IMR-90 (cell line): ENCODE measurements at regions not wholly inside any gene's neighbourhood (a gene's known extent, or its start where the extent isn't known, plus 50 kb on each side); places are given as distances from the start of the nearest gene placed in this dataset.

Source experiments
- ATAC-seq: fragments of 200-7000 bp; cut with Tn5 transposase; 2 replicates; pipeline ENCODE4 v1.9.1; 2020; ENCODE audit warnings: low read depth, mild to moderate bottlenecking, moderate library complexity
- BruUV-seq: library from RNA; stranded (reverse); fragments of 400-500 nt; replicated peaks from 2 replicates; lab custom pipeline; 2021; lab: Mats Ljungman, UMichigan
- CTCF ChIA-PET: fragments of 300-600 bp; formaldehyde crosslinking; extraction: SDS; loops from one replicate; lab custom pipeline; 2021; ENCODE audit warnings: antibody characterized with exemption; lab: Yijun Ruan, JAX
- POLR2A ChIA-PET: fragments of 300-600 bp; sonication (Branson Sonifier 250); formaldehyde crosslinking; loops from one replicate; lab custom pipeline; 2022; ENCODE audit warnings: antibody characterized with exemption; ENCODE audit not compliant: unreplicated experiment; lab: Charles Lee
- DNase-seq: peaks from one replicate; pipeline ENCODE4 v3.0.0; 2013
- H2AFZ ChIP-seq: replicated peaks from 2 replicates; pipeline ENCODE3; 2013; ENCODE audit warnings: low read length, mild to moderate bottlenecking; ENCODE audit not compliant: poor library complexity
- H2AK5ac ChIP-seq: 2 replicates; pipeline ENCODE4 v1.6.1; 2013; ENCODE audit warnings: low read depth, low read length, inconsistent platforms
- H2AK9ac ChIP-seq: replicated peaks from 2 replicates; pipeline ENCODE3; 2013; ENCODE audit warnings: mild to moderate bottlenecking, low read depth, low read length, moderate library complexity; ENCODE audit not compliant: poor library complexity
- H2BK120ac ChIP-seq: 2 replicates; pipeline ENCODE4 v1.6.1; 2013; ENCODE audit warnings: low read depth, low read length, inconsistent platforms
- H2BK15ac ChIP-seq: 3 replicates; pipeline ENCODE4 v1.6.1; 2013; ENCODE audit warnings: low read depth, low read length, inconsistent platforms
- H2BK20ac ChIP-seq: 2 replicates; pipeline ENCODE4 v1.6.1; 2013; ENCODE audit warnings: low read depth, mild to moderate bottlenecking, inconsistent platforms, low read length, moderate library complexity
- H2BK5ac ChIP-seq: 2 replicates; pipeline ENCODE4 v1.6.1; 2013; ENCODE audit warnings: mild to moderate bottlenecking, low read depth, low read length, inconsistent platforms; ENCODE audit not compliant: poor library complexity, severe bottlenecking
- H3K14ac ChIP-seq: replicated peaks from 2 replicates; pipeline ENCODE4 v1.6.1; 2013; ENCODE audit warnings: low read depth, low read length, inconsistent platforms
- H3K18ac ChIP-seq: 2 replicates; pipeline ENCODE4 v1.6.1; 2013; ENCODE audit warnings: low read depth, low read length, control low read depth
- H3K23ac ChIP-seq: 2 replicates; pipeline ENCODE4 v1.6.1; 2013; ENCODE audit warnings: low read depth, low read length, inconsistent platforms
- H3K27ac ChIP-seq: 2 replicates; pipeline ENCODE4 v1.5.1; 2013; ENCODE audit warnings: mild to moderate bottlenecking, control low read depth, low read length; ENCODE audit not compliant: insufficient read depth
- H3K27me3 ChIP-seq: 2 replicates; pipeline ENCODE4 v1.6.1; 2013; ENCODE audit warnings: low read length; ENCODE audit not compliant: control insufficient read depth, insufficient read depth
- H3K36me3 ChIP-seq: 2 replicates; pipeline ENCODE4 v1.6.1; 2013; ENCODE audit warnings: low read length, mixed read lengths; ENCODE audit not compliant: control insufficient read depth, insufficient read depth
- H3K4ac ChIP-seq: 2 replicates; pipeline ENCODE4 v1.6.1; 2013; ENCODE audit warnings: low read depth, low read length, inconsistent platforms
- H3K4me1 ChIP-seq: 2 replicates; pipeline ENCODE4 v1.6.1; 2013; ENCODE audit warnings: low read length, mixed read lengths; ENCODE audit not compliant: control insufficient read depth, insufficient read depth
- H3K4me2 ChIP-seq: 2 replicates; pipeline ENCODE4 v1.6.1; 2013; ENCODE audit warnings: low read depth, mild to moderate bottlenecking, control low read depth, low read length, moderate library complexity
- H3K4me3 ChIP-seq: 2 replicates; pipeline ENCODE4 v1.5.1; 2013; ENCODE audit warnings: low read depth, mild to moderate bottlenecking, control low read depth, low read length, moderate library complexity; ENCODE audit not compliant: insufficient read depth
- H3K56ac ChIP-seq: 2 replicates; pipeline ENCODE4 v1.6.1; 2013; ENCODE audit warnings: low read length, inconsistent platforms; ENCODE audit not compliant: insufficient read depth; ENCODE audit errors: extremely low read depth
- H3K79me1 ChIP-seq, 2 experiments: 2 replicates each; pipeline ENCODE4 v1.6.1; 2013; ENCODE audit warnings: low read length in 2 of 2, inconsistent platforms in 1 of 2, low read depth in 1 of 2
- H3K9ac ChIP-seq: 2 replicates; pipeline ENCODE4 v1.6.1; 2013; ENCODE audit warnings: low read depth, low read length, control low read depth
- H3K9me1 ChIP-seq: 2 replicates; pipeline ENCODE4 v1.6.1; 2013; ENCODE audit warnings: low read length, inconsistent platforms; ENCODE audit not compliant: insufficient read depth
- H3K9me3 ChIP-seq: 2 replicates; pipeline ENCODE4 v1.6.1; 2013; ENCODE audit warnings: low read length; ENCODE audit not compliant: control insufficient read depth, insufficient read depth
- H4K20me1 ChIP-seq: 2 replicates; pipeline ENCODE4 v1.6.1; 2013; ENCODE audit warnings: low read length, inconsistent platforms; ENCODE audit not compliant: insufficient read depth
- H4K5ac ChIP-seq: 2 replicates; pipeline ENCODE4 v1.6.1; 2013; ENCODE audit warnings: mild to moderate bottlenecking, low read depth, low read length, control low read depth
- H4K8ac ChIP-seq, 2 experiments: 2 replicates each; pipeline ENCODE4 v1.6.1; 2013; ENCODE audit warnings: low read depth in 2 of 2, low read length in 2 of 2, control low read depth in 1 of 2, inconsistent platforms in 1 of 2
- H4K91ac ChIP-seq: 2 replicates; pipeline ENCODE4 v1.6.1; 2013; ENCODE audit warnings: low read depth, low read length, inconsistent platforms; ENCODE audit not compliant: insufficient read depth
- BHLHE40 ChIP-seq: fragments of 150-350 bp; IDR thresholded peaks from 2 replicates; pipeline ENCODE4 v1.6.1; 2016; ENCODE audit warnings: mild to moderate bottlenecking, low read depth, low read length
- CEBPB ChIP-seq: IDR thresholded peaks from 2 replicates; pipeline ENCODE4 v1.6.1; 2012; ENCODE audit warnings: low read depth, low read length, improper control_type of control experiment
- CHD1 ChIP-seq: IDR thresholded peaks from 2 replicates; pipeline ENCODE4 v1.6.1; 2012; ENCODE audit warnings: low read depth, low read length, improper control_type of control experiment
- CTCF ChIP-seq: conservative IDR thresholded peaks from 2 replicates; pipeline ENCODE4 v1.5.1; 2012; ENCODE audit warnings: mild to moderate bottlenecking, low read depth, low read length, improper control_type of control experiment
- FOS ChIP-seq: fragments of 150-350 bp; IDR thresholded peaks from 2 replicates; pipeline ENCODE4 v1.6.1; 2016; ENCODE audit warnings: low read depth, low read length
- MAFK ChIP-seq: IDR thresholded peaks from 2 replicates; pipeline ENCODE4 v1.6.1; 2012; ENCODE audit warnings: low read depth, low read length, improper control_type of control experiment
- MAZ ChIP-seq: IDR thresholded peaks from 2 replicates; pipeline ENCODE4 v1.6.1; 2012; ENCODE audit warnings: low read depth, mild to moderate bottlenecking, low read length, improper control_type of control experiment, moderate library complexity, borderline replicate concordance
- MXI1 ChIP-seq: IDR thresholded peaks from 2 replicates; pipeline ENCODE4 v1.6.1; 2012; ENCODE audit warnings: low read depth, mild to moderate bottlenecking, low read length, moderate library complexity, borderline replicate concordance
- POLR2A ChIP-seq: IDR thresholded peaks from 2 replicates; pipeline ENCODE4 v1.6.1; 2012; ENCODE audit warnings: mild to moderate bottlenecking, low read depth, low read length
- RAD21 ChIP-seq: IDR thresholded peaks from 2 replicates; pipeline ENCODE4 v1.6.1; 2012; ENCODE audit warnings: low read length, improper control_type of control experiment
- RCOR1 ChIP-seq: IDR thresholded peaks from 2 replicates; pipeline ENCODE4 v1.6.1; 2012; ENCODE audit warnings: mild to moderate bottlenecking, low read length, improper control_type of control experiment; ENCODE audit not compliant: insufficient replicate concordance
- RFX5 ChIP-seq: IDR thresholded peaks from 2 replicates; pipeline ENCODE4 v1.8.0; 2012; ENCODE audit warnings: low read depth, mild to moderate bottlenecking, low read length, moderate library complexity
- SMC3 ChIP-seq: fragments of 150-350 bp; IDR thresholded peaks from 2 replicates; pipeline ENCODE4 v1.6.1; 2016; ENCODE audit warnings: low read depth, mild to moderate bottlenecking, antibody characterized with exemption, low read length, moderate library complexity
- WGBS, 2 experiments: methylation state at CpG; one replicate each; pipeline versions ENCODE4 v1.1.5 to v1.1.7; 2013; ENCODE audit warnings: missing lambda C conversion rate in 2 of 2; ENCODE audit not compliant: insufficient read length in 1 of 2; ENCODE audit errors: extremely low coverage in 2 of 2; 5-methylcytosine and 5-hydroxymethylcytosine counted together
- dilution Hi-C: fragments of 300-500 bp; cut with HindIII; formaldehyde crosslinking; loops from one replicate; pipeline ENCODE4 v1.14.3; 2018; ENCODE audit warnings: low sequenced_read_pairs; ENCODE audit not compliant: unreplicated experiment
- in situ Hi-C: fragments of 300-500 bp; cut with MboI; formaldehyde crosslinking; loops from 3 replicates; pipeline ENCODE4 v1.14.3; 2019; ENCODE audit warnings: low sequenced_read_pairs, inconsistent platforms, mixed read lengths
- intact Hi-C: fragments of 100-400 bp; cut with micrococcal nuclease; formaldehyde crosslinking; loops from 2 replicates; pipeline ENCODE4 v1.10.0; 2022
- TF ChIP-seq, protein P1 (sequence below): fragments of 150-350 bp; IDR thresholded peaks from 2 replicates; pipeline ENCODE4 v1.6.1; 2016; ENCODE audit warnings: low read depth, mild to moderate bottlenecking, low read length, moderate library complexity, borderline replicate concordance

- no peak overlapping the region for H2AFZ ChIP-seq
- no TSS peak for BruUV-seq
- peak overlapping the region; percentile 37; the same call in 1 of the 2 replicates for H4K5ac ChIP-seq
- ChIA-PET POLR2A (no interaction called here), CTCF (interaction anchor here (0.5 to 2.2 kb wide), 3 partner anchors 13 to 98 kb away, joined by 3 to 9 read pairs (median 4); no protein-coding TSS in a partner anchor)
- no peak overlapping the region for H3K4me2 ChIP-seq
- H2AK5ac ChIP-seq = peak overlapping the region; percentile 20; the same call in 1 of the 2 replicates
- H3K4me3 ChIP-seq = no peak overlapping the region
- ATAC-seq = peak; percentile 10; the same call in 1 of the 2 replicates
- H2BK120ac ChIP-seq = peak overlapping the region; percentile 24
- DNase-seq = no peak
- no peak overlapping the region for H2BK5ac ChIP-seq
- peak overlapping the region; percentile 45; the same call in 1 of the 2 replicates for H3K18ac ChIP-seq
- peaks cover 31 to 67% of the 10 kb centered on the region in 2 experiments for H3K79me1 ChIP-seq
- peaks cover 12% of the 10 kb centered on the region; the same call in 1 of the 2 replicates for H3K9me1 ChIP-seq
- peaks cover 19% of the 10 kb centered on the region for H4K20me1 ChIP-seq
- H3K56ac ChIP-seq = no peak overlapping the region
- H2BK20ac ChIP-seq = peak overlapping the region; percentile 18; the same call in 1 of the 2 replicates
- no peaks in the 10 kb centered on the region for H3K9me3 ChIP-seq
- peak overlapping the region; percentile 24; the same call in 1 of the 2 replicates for H4K91ac ChIP-seq
- H3K4me1 ChIP-seq = peaks cover 15% of the 10 kb centered on the region
- H3K23ac ChIP-seq = no peak overlapping the region
- dilution Hi-C loops (no loop called here), intact Hi-C loops (loop anchor here (2.0 kb wide), 1 partner anchor 29 kb away; no protein-coding TSS in a partner anchor), in situ Hi-C loops (no loop called here)
- peak overlapping the region; percentile 27; the same call in 1 of the 2 replicates for H3K14ac ChIP-seq
- H3K27me3 ChIP-seq = no peaks in the 10 kb centered on the region
- no peak overlapping the region for H3K9ac ChIP-seq
- no peak overlapping the region for H3K27ac ChIP-seq
- peaks cover 3% of the 10 kb centered on the region; the same call in 1 of the 2 replicates for H3K36me3 ChIP-seq
- H4K8ac ChIP-seq = no peak overlapping the region
- no peak overlapping the region for H2AK9ac ChIP-seq
- 100% methylated on average over 3 of the region's 10 CpGs; no CpG with 5 or more reads in 1 of the 2 experiments for WGBS, 2 experiments
- H3K4ac ChIP-seq = peak overlapping the region; percentile 47
- no peak overlapping the region for H2BK15ac ChIP-seq
- no peak for TF ChIP-seq POLR2A
- no peak for TF ChIP-seq CEBPB
- no peak for TF ChIP-seq MAZ
- no peak for TF ChIP-seq RCOR1
- no peak for TF ChIP-seq BHLHE40
- no peak for TF ChIP-seq FOS
- no peak for TF ChIP-seq CTCF
- TF ChIP-seq MXI1 = no peak
- TF ChIP-seq, protein P1, sequence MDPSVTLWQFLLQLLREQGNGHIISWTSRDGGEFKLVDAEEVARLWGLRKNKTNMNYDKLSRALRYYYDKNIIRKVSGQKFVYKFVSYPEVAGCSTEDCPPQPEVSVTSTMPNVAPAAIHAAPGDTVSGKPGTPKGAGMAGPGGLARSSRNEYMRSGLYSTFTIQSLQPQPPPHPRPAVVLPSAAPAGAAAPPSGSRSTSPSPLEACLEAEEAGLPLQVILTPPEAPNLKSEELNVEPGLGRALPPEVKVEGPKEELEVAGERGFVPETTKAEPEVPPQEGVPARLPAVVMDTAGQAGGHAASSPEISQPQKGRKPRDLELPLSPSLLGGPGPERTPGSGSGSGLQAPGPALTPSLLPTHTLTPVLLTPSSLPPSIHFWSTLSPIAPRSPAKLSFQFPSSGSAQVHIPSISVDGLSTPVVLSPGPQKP = no peak
- TF ChIP-seq SMC3 = no peak
- TF ChIP-seq RAD21 = no peak
- TF ChIP-seq MAFK = no peak
- no peak for TF ChIP-seq RFX5
- TF ChIP-seq CHD1 = no peak
Measured at GRCh38 chr7:130995252-130996081, 261.5 kb upstream of the KLF14 start.
